ENCODE measurements at regions not wholly inside any gene's neighbourhood (a gene's known extent, or its start where the extent isn't known, plus 50 kb on each side); places are given as distances from the start of the nearest gene placed in this dataset.
"Not testable (repeated sequence)": the region's sequence is repeated elsewhere in the genome, so short reads cannot be mapped to it uniquely, and the experiment has no call there.

DNA sequence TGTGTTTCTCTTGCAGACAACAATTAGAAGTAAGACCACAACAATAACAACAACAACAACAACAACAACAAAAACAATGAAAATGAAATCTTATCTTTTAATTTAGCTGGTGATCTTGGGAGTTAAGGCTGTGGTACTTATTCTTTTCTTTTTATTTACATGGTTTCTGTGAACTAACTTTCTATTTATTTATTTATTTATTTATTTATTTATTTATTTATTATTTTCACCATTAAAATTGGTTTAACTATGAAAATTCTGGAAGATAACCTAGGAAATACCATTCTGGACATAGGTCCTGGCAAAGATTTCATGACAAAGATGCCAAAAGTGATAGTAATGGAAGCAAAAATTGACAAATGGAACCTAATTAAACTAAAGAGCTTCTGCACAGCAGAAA is 102.5 kb upstream of the PNPT1 start:
- TF ChIP-seq, protein P1, sequence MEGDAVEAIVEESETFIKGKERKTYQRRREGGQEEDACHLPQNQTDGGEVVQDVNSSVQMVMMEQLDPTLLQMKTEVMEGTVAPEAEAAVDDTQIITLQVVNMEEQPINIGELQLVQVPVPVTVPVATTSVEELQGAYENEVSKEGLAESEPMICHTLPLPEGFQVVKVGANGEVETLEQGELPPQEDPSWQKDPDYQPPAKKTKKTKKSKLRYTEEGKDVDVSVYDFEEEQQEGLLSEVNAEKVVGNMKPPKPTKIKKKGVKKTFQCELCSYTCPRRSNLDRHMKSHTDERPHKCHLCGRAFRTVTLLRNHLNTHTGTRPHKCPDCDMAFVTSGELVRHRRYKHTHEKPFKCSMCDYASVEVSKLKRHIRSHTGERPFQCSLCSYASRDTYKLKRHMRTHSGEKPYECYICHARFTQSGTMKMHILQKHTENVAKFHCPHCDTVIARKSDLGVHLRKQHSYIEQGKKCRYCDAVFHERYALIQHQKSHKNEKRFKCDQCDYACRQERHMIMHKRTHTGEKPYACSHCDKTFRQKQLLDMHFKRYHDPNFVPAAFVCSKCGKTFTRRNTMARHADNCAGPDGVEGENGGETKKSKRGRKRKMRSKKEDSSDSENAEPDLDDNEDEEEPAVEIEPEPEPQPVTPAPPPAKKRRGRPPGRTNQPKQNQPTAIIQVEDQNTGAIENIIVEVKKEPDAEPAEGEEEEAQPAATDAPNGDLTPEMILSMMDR (conservative IDR thresholded peaks at IDR 0.05; ENCODE audit: low read depth, low read length), result no peak
- H4K20me1 ChIP-seq (ENCODE audit: insufficient read depth), result no peaks in the 10 kb centered on the region
- H3K79me2 ChIP-seq (ENCODE audit: insufficient read depth, low read depth), result no peaks in the 10 kb centered on the region
- no peak overlapping the region for H2AFZ ChIP-seq (ENCODE audit: low read depth)
- no peak overlapping the region for H3K27ac ChIP-seq
- H3K9ac ChIP-seq, result no peak overlapping the region
- H3K4me2 ChIP-seq, result no peak overlapping the region
- H3K4me1 ChIP-seq (ENCODE audit: low read depth, poor library complexity, severe bottlenecking), result no peaks in the 10 kb centered on the region
- no peaks in the 10 kb centered on the region for H3K36me3 ChIP-seq (ENCODE audit: insufficient read depth)
- H3K4me3 ChIP-seq (IDR thresholded peaks at IDR 0.05; ENCODE audit: insufficient read depth, low read depth, low read length), result no peak overlapping the region
- no peaks in the 10 kb centered on the region for H3K27me3 ChIP-seq (ENCODE audit: insufficient read depth, low read depth)

DNA sequence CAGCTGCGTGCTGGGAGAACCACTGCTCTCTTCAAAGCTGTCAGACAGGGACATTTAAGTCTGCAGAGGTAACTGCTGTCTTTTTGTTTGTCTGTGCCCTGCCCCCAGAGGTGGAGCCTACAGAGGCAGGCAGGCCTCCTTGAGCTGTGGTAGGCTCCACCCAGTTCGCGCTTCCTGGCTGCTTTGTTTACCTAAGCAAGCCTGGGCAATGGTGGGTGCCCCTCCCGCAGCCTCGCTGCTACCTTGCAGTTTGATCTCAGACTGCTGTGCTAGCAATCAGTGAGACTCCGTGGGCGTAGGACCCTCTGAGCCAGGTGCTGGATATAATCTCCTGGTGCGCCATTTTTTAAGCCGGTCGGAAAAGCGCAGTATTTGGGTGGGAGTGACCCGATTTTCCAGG is 100.0 kb upstream of the PNPT1 start:
- not testable (repeated sequence) for H3K27me3 ChIP-seq (ENCODE audit: insufficient read depth, low read depth); H3K4me1 ChIP-seq (ENCODE audit: low read depth, poor library complexity, severe bottlenecking); H4K20me1 ChIP-seq (ENCODE audit: insufficient read depth); H3K36me3 ChIP-seq (ENCODE audit: insufficient read depth); H3K79me2 ChIP-seq (ENCODE audit: insufficient read depth, low read depth); H3K4me2 ChIP-seq; H3K4me3 ChIP-seq (IDR thresholded peaks at IDR 0.05; ENCODE audit: insufficient read depth, low read depth, low read length)
- Histone ChIP-seq H2AFZ (ENCODE audit: low read depth) (peak overlapping the region; percentile 48; the same call in 1 of the 2 replicates), H3K9ac (peak overlapping the region; percentile 41; the same call in 1 of the 2 replicates), H3K27ac (peak overlapping the region; percentile 23; the same call in 1 of the 2 replicates)

DNA sequence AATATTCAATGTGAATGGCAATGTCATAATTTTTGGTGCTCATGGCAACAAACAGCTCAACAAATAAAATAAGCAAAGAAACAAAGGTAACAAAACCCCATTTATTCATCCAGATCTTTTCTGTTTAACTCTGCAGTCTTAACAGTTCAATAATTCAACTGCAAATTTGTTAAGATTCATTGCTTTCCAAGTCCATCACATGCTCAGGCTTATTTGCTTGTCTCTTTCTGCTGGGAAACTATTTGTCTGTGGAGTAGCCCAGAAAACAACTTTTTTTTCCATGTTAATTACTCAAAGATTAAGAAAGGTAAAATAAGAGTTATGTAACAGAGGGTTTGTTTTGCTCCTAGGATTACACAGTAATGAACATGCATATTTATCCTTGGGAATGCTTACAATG is 92.6 kb upstream of the PNPT1 start:
- TF ChIP-seq, protein P1 (conservative IDR thresholded peaks at IDR 0.05; ENCODE audit: low read depth, low read length), result no peak
- Histone ChIP-seq H4K20me1 (ENCODE audit: insufficient read depth) (no peaks in the 10 kb centered on the region), H3K9ac (no peak overlapping the region), H3K27ac (no peak overlapping the region), H3K27me3 (ENCODE audit: insufficient read depth, low read depth) (no peaks in the 10 kb centered on the region), H3K79me2 (ENCODE audit: insufficient read depth, low read depth) (no peaks in the 10 kb centered on the region), H3K4me2 (no peak overlapping the region), H2AFZ (ENCODE audit: low read depth) (no peak overlapping the region), H3K36me3 (ENCODE audit: insufficient read depth) (no peaks in the 10 kb centered on the region), H3K4me3 (IDR thresholded peaks at IDR 0.05; ENCODE audit: insufficient read depth, low read depth, low read length) (no peak overlapping the region), H3K4me1 (ENCODE audit: low read depth, poor library complexity, severe bottlenecking) (peaks cover 7% of the 10 kb centered on the region)

DNA sequence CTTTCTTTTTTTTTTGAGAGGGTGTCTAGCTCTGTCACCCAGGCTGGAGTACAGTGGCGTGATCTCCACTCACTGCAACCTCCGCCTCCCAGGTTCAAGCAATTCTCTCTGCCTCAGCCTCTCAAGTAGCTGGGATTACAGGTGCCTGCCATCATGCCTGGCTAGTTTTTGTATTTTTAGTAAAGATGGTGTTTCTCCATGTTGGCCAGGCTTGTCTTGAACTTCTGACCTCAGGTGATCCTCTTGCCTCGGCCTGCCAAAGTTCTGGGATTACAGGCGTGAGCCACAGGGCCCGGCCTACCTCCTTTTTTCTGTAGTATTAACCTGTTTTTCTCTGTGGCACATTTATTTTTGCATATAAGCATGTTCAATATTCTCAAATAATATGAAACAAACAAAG is 90.1 kb upstream of the PNPT1 start:
- H3K27me3 ChIP-seq (ENCODE audit: insufficient read depth, low read depth); H2AFZ ChIP-seq (ENCODE audit: low read depth); H3K4me3 ChIP-seq (IDR thresholded peaks at IDR 0.05; ENCODE audit: insufficient read depth, low read depth, low read length); H3K27ac ChIP-seq; H3K79me2 ChIP-seq (ENCODE audit: insufficient read depth, low read depth); H4K20me1 ChIP-seq (ENCODE audit: insufficient read depth); H3K4me2 ChIP-seq; H3K36me3 ChIP-seq (ENCODE audit: insufficient read depth); H3K9ac ChIP-seq: not testable (repeated sequence)
- peaks cover 30% of the 10 kb centered on the region for H3K4me1 ChIP-seq (ENCODE audit: low read depth, poor library complexity, severe bottlenecking)

DNA sequence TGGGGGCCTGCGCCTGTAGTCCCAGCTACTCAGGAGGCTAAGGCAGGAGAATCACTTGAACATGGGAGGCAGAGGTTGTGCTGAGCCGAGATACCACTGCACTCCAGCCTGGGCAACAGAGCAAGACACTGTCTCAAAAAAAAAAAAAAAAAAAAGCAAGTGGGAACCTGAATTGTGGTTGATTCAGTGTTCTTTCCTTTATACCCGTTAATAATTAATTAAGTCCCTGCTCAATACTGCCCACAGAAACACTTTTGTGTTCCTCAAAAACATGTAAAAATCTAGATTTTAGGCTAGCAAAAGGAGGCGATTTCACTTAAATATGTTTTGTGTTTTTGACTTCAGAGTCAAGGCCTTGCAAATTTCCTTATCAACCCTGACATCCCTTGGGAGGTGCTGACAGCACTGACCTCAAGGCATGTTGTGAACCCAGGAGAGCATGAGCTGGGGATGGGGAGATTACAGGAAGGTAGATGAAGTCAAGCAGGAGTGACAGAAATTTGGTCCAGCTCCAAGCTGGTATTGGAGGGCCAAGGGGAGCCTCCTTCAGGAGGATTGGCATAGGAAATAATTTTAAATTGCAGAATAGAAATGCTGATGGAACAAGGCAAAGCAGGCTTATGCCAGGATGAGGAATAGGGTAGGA is 89.0 kb upstream of the PNPT1 start:
- peaks cover 30% of the 10 kb centered on the region for H3K4me1 ChIP-seq (ENCODE audit: low read depth, poor library complexity, severe bottlenecking)
- no peaks in the 10 kb centered on the region for H3K27me3 ChIP-seq (ENCODE audit: insufficient read depth, low read depth)
- H3K9ac ChIP-seq, result no peak overlapping the region
- H3K4me3 ChIP-seq (IDR thresholded peaks at IDR 0.05; ENCODE audit: insufficient read depth, low read depth, low read length), result no peak overlapping the region
- no peak overlapping the region for H2AFZ ChIP-seq (ENCODE audit: low read depth)
- TF ChIP-seq, protein P1 (conservative IDR thresholded peaks at IDR 0.05; ENCODE audit: low read depth, low read length), result no peak
- H3K79me2 ChIP-seq (ENCODE audit: insufficient read depth, low read depth), result no peaks in the 10 kb centered on the region
- no peaks in the 10 kb centered on the region for H3K36me3 ChIP-seq (ENCODE audit: insufficient read depth)
- H3K4me2 ChIP-seq, result no peak overlapping the region
- no peaks in the 10 kb centered on the region for H4K20me1 ChIP-seq (ENCODE audit: insufficient read depth)
- no peak overlapping the region for H3K27ac ChIP-seq

Measured in KMS-11 (cell line).